Liver (tissue), 3 donors: ENCODE measurements at regions not wholly inside any gene's neighbourhood (a gene's known extent, or its start where the extent isn't known, plus 50 kb on each side); places are given as distances from the start of the nearest gene placed in this dataset.

Experiments used
- FOXA1 ChIP-seq: IDR thresholded peaks from 2 replicates; pipeline ENCODE4 v1.6.1; 2016; ENCODE audit warnings: antibody characterized with exemption
- GABPA ChIP-seq, 2 donors: IDR thresholded peaks in 1 of 2; conservative IDR thresholded peaks in 1 of 2; 2 replicates each; pipeline ENCODE4 v1.6.1; 2016; ENCODE audit warnings: antibody characterized with exemption in 2 of 2, mild to moderate bottlenecking in 1 of 2, moderate library complexity in 1 of 2
- JUND ChIP-seq, 2 donors: IDR thresholded peaks; 2 replicates each; pipeline ENCODE4 v1.6.1; 2016; ENCODE audit warnings: antibody characterized with exemption in 2 of 2
- RAD21 ChIP-seq, 2 donors: IDR thresholded peaks; 2 replicates each; pipeline ENCODE4 v1.6.1; 2016; ENCODE audit warnings: antibody characterized with exemption in 2 of 2, mild to moderate bottlenecking in 2 of 2
- SP1 ChIP-seq: IDR thresholded peaks from 2 replicates; pipeline ENCODE4 v1.6.1; 2018; ENCODE audit warnings: antibody characterized with exemption, mild to moderate bottlenecking
- TAF1 ChIP-seq: conservative IDR thresholded peaks from 2 replicates; pipeline ENCODE4 v1.6.1; 2016; ENCODE audit warnings: antibody characterized with exemption, mild to moderate bottlenecking
- YY1 ChIP-seq: IDR thresholded peaks from 2 replicates; pipeline ENCODE4 v1.6.1; 2016; ENCODE audit warnings: antibody characterized with exemption, mild to moderate bottlenecking
- TF ChIP-seq, protein P1 (sequence below): fragments of 150-350 bp; IDR thresholded peaks from 2 replicates; pipeline ENCODE4 v1.5.1; 2017; ENCODE audit warnings: improper control_type of control experiment, low read depth, low read length; ENCODE audit not compliant: missing input control
- TF ChIP-seq, protein P2 (sequence below): IDR thresholded peaks from 2 replicates; pipeline ENCODE4 v1.6.1; 2016; ENCODE audit warnings: antibody characterized with exemption, mild to moderate bottlenecking
- TF ChIP-seq, protein P3 (sequence below): IDR thresholded peaks from 2 replicates; pipeline ENCODE4 v1.6.1; 2016; ENCODE audit warnings: antibody characterized with exemption
- donor health status: healthy.
- donor health status: healthy.

DNA sequence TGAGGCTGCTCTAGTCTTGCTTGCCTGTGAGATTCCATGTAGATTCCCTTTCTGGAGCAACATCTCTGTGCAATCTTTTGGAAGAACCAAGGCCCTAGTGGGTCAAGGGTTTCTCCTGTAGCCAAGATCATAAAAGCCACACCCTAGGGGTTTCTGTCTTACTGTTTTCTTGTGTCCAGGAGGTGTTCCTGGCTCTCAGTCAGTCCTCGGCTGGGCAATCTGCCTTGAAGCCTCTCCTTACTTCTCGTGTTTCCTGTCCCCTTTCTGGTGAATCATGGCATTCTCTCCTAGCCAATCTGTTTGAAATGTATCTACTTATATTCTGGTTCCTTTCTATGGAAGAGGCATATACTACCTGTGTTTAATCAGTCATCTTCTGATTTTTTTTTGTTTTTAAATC, 484.8 kb upstream of the UBE2E3 start:
- no peak for TF ChIP-seq JUND (IDR thresholded peaks at IDR 0.05)
- TF ChIP-seq, protein P1, sequence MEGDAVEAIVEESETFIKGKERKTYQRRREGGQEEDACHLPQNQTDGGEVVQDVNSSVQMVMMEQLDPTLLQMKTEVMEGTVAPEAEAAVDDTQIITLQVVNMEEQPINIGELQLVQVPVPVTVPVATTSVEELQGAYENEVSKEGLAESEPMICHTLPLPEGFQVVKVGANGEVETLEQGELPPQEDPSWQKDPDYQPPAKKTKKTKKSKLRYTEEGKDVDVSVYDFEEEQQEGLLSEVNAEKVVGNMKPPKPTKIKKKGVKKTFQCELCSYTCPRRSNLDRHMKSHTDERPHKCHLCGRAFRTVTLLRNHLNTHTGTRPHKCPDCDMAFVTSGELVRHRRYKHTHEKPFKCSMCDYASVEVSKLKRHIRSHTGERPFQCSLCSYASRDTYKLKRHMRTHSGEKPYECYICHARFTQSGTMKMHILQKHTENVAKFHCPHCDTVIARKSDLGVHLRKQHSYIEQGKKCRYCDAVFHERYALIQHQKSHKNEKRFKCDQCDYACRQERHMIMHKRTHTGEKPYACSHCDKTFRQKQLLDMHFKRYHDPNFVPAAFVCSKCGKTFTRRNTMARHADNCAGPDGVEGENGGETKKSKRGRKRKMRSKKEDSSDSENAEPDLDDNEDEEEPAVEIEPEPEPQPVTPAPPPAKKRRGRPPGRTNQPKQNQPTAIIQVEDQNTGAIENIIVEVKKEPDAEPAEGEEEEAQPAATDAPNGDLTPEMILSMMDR: no peak
- no peak for TF ChIP-seq YY1
- TF ChIP-seq, protein P2, sequence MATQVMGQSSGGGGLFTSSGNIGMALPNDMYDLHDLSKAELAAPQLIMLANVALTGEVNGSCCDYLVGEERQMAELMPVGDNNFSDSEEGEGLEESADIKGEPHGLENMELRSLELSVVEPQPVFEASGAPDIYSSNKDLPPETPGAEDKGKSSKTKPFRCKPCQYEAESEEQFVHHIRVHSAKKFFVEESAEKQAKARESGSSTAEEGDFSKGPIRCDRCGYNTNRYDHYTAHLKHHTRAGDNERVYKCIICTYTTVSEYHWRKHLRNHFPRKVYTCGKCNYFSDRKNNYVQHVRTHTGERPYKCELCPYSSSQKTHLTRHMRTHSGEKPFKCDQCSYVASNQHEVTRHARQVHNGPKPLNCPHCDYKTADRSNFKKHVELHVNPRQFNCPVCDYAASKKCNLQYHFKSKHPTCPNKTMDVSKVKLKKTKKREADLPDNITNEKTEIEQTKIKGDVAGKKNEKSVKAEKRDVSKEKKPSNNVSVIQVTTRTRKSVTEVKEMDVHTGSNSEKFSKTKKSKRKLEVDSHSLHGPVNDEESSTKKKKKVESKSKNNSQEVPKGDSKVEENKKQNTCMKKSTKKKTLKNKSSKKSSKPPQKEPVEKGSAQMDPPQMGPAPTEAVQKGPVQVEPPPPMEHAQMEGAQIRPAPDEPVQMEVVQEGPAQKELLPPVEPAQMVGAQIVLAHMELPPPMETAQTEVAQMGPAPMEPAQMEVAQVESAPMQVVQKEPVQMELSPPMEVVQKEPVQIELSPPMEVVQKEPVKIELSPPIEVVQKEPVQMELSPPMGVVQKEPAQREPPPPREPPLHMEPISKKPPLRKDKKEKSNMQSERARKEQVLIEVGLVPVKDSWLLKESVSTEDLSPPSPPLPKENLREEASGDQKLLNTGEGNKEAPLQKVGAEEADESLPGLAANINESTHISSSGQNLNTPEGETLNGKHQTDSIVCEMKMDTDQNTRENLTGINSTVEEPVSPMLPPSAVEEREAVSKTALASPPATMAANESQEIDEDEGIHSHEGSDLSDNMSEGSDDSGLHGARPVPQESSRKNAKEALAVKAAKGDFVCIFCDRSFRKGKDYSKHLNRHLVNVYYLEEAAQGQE: no peak
- TF ChIP-seq FOXA1: no peak
- TF ChIP-seq TAF1: no peak
- no peak for TF ChIP-seq RAD21 (IDR thresholded peaks at IDR 0.05)
- TF ChIP-seq SP1: no peak
- TF ChIP-seq, protein P3, sequence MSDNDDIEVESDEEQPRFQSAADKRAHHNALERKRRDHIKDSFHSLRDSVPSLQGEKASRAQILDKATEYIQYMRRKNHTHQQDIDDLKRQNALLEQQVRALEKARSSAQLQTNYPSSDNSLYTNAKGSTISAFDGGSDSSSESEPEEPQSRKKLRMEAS: no peak
- no peak for TF ChIP-seq GABPA (IDR thresholded peaks at IDR 0.05 in 1 of 2, conservative IDR thresholded peaks at IDR 0.05 in 1 of 2)
